Esophagus (tissue), 2 donors: ENCODE measurements at regions not wholly inside any gene's neighbourhood (a gene's known extent, or its start where the extent isn't known, plus 50 kb on each side); places are given as distances from the start of the nearest gene placed in this dataset.

Experiments used
- H3K27ac ChIP-seq, 2 donors: one replicate each; pipeline ENCODE4 v1.5.1; 2013; ENCODE audit warnings: low read depth in 2 of 2, mild to moderate bottlenecking in 2 of 2, inconsistent platforms in 1 of 2, low read length in 1 of 2, moderate library complexity in 1 of 2
- H3K27me3 ChIP-seq, 2 donors: one replicate each; pipeline ENCODE4 v1.6.1; 2013; ENCODE audit warnings: low read length in 2 of 2, control low read depth in 1 of 2, mild to moderate bottlenecking in 1 of 2; ENCODE audit not compliant: insufficient read depth in 2 of 2, control insufficient read depth in 1 of 2
- H3K36me3 ChIP-seq, 2 donors: one replicate each; pipeline ENCODE4 v1.6.1; 2013; ENCODE audit warnings: low read length in 1 of 2; ENCODE audit not compliant: control insufficient read depth in 2 of 2, insufficient read depth in 2 of 2
- H3K4me1 ChIP-seq, 2 donors: one replicate each; pipeline ENCODE4 v1.6.1; 2013; ENCODE audit warnings: low read length in 1 of 2; ENCODE audit not compliant: control insufficient read depth in 2 of 2, insufficient read depth in 2 of 2
- H3K4me3 ChIP-seq, 2 donors: one replicate each; pipeline ENCODE4 v1.5.1; 2013; ENCODE audit warnings: low read length in 2 of 2, mild to moderate bottlenecking in 2 of 2, low read depth in 1 of 2, moderate library complexity in 1 of 2
- H3K9me3 ChIP-seq, 2 donors: one replicate each; pipeline ENCODE4 v1.6.1; 2013; ENCODE audit warnings: mild to moderate bottlenecking in 2 of 2, low read depth in 1 of 2, low read length in 1 of 2, moderate library complexity in 1 of 2; ENCODE audit not compliant: control insufficient read depth in 2 of 2, insufficient read depth in 1 of 2
- WGBS, 2 donors: extraction: QIAGEN DNeasy Blood & Tissue Kit; methylation state at CpG; one replicate each; pipeline ENCODE4 v1.1.7; 2013; 5-methylcytosine and 5-hydroxymethylcytosine counted together
- donor health status: healthy with polysubstance abuse.
- donor health status: Bipolar disorder and iron deficiency.

- Histone ChIP-seq H3K9me3 (no peaks in the 10 kb centered on the region), H3K27ac (no peak overlapping the region), H3K27me3 (no peaks in the 10 kb centered on the region), H3K4me3 (no peak overlapping the region), H3K4me1 (no peaks in the 10 kb centered on the region), H3K36me3 (no peaks in the 10 kb centered on the region)
- 10 to 11% methylated on average over 28 of the region's 28 CpGs for WGBS, 2 donors
Measured at GRCh38 chr5:171629628-171630349, 155.8 kb upstream of the SMIM23 start.

DNA sequence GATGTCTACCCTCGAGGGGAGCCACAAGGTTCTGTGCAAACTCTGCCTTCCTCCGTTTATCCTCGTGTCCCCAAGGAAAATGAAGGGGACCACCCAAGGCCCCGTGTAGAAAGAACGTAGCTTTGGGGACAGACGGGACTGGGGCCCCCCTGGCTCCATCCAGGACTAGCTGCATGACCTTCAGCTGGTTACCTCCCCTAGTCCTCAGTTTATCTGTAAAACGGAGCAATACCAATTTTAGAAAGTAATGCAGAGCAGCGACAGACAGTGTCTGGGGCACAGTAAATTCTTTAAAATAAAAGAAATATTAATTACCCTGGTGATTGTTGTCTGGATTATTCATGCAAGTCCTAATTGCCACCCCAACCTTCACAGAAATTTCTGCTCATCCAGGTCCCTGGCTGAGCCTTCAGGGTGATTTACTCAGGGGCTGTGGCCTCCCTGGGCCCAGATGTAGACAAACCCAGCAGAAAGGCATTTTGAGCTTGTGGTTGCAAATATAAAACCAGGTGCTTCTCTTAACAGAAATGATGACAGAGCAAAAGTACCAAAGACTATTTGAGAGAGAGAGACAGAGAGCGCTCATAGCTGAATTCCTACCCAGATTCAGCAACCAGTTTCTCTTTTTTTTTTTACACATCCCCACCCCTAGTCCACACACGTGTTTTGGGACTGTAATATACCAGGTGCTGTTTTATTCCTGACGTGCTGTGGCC lies 155.1 kb upstream of the SMIM23 start:
- Histone ChIP-seq H3K27me3 (no peaks in the 10 kb centered on the region), H3K27ac (no peak overlapping the region), H3K9me3 (no peaks in the 10 kb centered on the region), H3K4me3 (no peak overlapping the region), H3K36me3 (no peaks in the 10 kb centered on the region), H3K4me1 (no peaks in the 10 kb centered on the region)
- WGBS, 2 donors: 41 to 45% methylated on average over 11 of the region's 11 CpGs

- Histone ChIP-seq H3K9me3 (no peaks in the 10 kb centered on the region), H3K4me1 (no peaks in the 10 kb centered on the region), H3K27me3 (no peaks in the 10 kb centered on the region), H3K36me3 (no peaks in the 10 kb centered on the region), H3K27ac (no peak overlapping the region), H3K4me3 (no peak overlapping the region)
- 66 to 82% methylated on average over 3 of the region's 3 CpGs for WGBS, 2 donors
Measured at GRCh38 chr5:171632616-171633015, 153.0 kb upstream of the SMIM23 start.

DNA sequence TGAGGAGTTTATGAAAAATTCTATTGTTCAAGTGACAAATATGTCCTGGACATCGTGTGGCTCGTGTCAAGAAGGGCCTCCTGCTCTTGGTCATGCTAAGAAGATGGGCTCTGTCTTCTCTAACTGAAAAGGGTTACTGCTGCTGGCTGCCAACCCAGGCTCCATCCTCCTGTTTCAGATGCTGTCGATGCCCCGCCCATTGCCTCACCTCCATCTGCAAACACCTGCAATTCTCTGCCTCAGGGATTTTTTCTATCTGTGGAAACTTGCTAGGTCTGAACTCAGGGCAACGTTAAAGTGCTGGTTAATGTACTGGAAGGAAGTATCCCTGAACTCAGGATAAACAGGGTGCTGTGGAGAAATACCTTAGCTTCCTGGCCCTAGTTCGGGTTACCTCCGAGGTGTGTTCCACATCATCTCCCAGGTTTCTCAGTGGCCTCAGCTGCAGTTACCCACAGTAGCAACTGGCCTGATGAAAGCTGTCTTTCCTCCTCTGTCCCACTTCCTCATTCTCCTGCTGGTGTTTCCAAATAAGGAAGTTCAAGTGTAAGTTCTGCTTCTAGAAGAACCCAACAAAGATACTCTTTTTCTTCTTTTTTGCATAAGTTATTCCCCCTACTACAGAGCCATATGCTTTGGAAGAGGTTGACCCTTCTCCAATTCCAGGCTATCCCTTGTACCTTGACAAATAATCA lies 151.7 kb upstream of the SMIM23 start:
- Histone ChIP-seq H3K27ac (no peak overlapping the region), H3K4me3 (no peak overlapping the region), H3K4me1 (no peaks in the 10 kb centered on the region), H3K36me3 (no peaks in the 10 kb centered on the region), H3K9me3 (no peaks in the 10 kb centered on the region), H3K27me3 (no peaks in the 10 kb centered on the region)
- WGBS, 2 donors: 52 to 64% methylated on average over 7 of the region's 7 CpGs

GRCh38 chr5:171634511-171634910 lies 151.1 kb upstream of the SMIM23 start:
- no peak overlapping the region for H3K4me3 ChIP-seq
- no peaks in the 10 kb centered on the region for H3K4me1 ChIP-seq
- H3K27me3 ChIP-seq: no peaks in the 10 kb centered on the region
- no peaks in the 10 kb centered on the region for H3K36me3 ChIP-seq
- H3K9me3 ChIP-seq: no peaks in the 10 kb centered on the region
- no peak overlapping the region for H3K27ac ChIP-seq

DNA sequence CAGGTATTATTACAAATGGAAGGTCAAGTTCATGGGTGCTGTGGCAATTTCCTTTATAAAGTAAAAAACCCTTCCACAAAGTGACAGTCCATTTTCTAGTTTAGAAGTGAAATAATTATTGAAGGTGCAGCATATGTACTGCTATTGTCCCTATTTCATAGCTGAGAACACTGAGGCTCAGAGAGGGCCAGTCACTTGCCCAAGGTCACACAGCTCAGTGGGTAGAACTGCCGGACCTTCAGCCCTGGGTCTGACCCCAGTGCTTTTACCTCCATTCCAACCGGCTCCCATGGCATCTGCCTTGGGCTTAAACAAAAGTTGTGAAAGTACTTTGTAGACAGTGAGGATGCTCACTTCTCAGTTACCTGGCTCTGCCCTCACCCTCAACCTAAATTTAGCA lies 150.6 kb upstream of the SMIM23 start:
- Histone ChIP-seq H3K4me1 (no peaks in the 10 kb centered on the region), H3K4me3 (no peak overlapping the region), H3K36me3 (no peaks in the 10 kb centered on the region), H3K27me3 (no peaks in the 10 kb centered on the region), H3K9me3 (no peaks in the 10 kb centered on the region), H3K27ac (no peak overlapping the region)
- 81 to 91% methylated on average over 2 of the region's 2 CpGs for WGBS, 2 donors

GRCh38 chr5:171635561-171636245 lies 149.9 kb upstream of the SMIM23 start:
- no peaks in the 10 kb centered on the region for H3K4me1 ChIP-seq
- no peaks in the 10 kb centered on the region for H3K9me3 ChIP-seq
- H3K27me3 ChIP-seq: no peaks in the 10 kb centered on the region
- H3K36me3 ChIP-seq: no peaks in the 10 kb centered on the region
- H3K27ac ChIP-seq: no peak overlapping the region
- H3K4me3 ChIP-seq: no peak overlapping the region
- WGBS, 2 donors: 72 to 80% methylated on average over 8 of the region's 8 CpGs

- WGBS, 2 donors: 94 to 100% methylated on average over 1 of the region's 1 CpG
- Histone ChIP-seq H3K27me3 (no peaks in the 10 kb centered on the region), H3K9me3 (no peaks in the 10 kb centered on the region), H3K27ac (no peak overlapping the region), H3K4me1 (no peaks in the 10 kb centered on the region), H3K36me3 (no peaks in the 10 kb centered on the region), H3K4me3 (no peak overlapping the region)
Measured at GRCh38 chr5:171637811-171638210, 147.8 kb upstream of the SMIM23 start.

DNA sequence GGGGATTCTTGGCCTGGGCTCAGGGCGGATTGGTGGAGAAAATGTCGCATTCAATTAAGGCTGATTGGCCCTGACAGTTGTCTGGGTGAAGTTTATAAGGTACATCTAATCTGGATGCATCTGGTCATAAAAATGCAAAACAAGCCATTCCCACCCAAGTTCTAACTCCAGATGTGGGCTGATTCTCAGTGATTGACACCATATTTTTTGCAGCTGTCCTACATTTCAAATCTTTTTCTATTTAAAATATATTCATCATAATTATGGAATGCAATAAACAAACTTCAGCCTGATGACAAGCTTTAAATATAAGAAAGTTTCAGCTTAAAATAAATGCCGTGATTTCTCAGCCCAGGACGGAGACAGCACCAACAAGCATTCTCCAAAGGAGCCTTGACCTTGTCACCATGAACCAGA lies 146.4 kb upstream of the SMIM23 start:
- Histone ChIP-seq H3K9me3 (no peaks in the 10 kb centered on the region), H3K36me3 (no peaks in the 10 kb centered on the region), H3K27ac (no peak overlapping the region), H3K4me1 (no peaks in the 10 kb centered on the region), H3K4me3 (no peak overlapping the region), H3K27me3 (no peaks in the 10 kb centered on the region)
- 56 to 73% methylated on average over 4 of the region's 4 CpGs for whole genome bisulfite sequencing, 2 donors
